Activated CD4-positive, alpha-beta T cell treated with anti-CD3 and anti-CD28 coated beads, Interleukin-2, amount 10 ng/mL, durations not matched to agents 7 days and 5 days (primary cell): ENCODE measurements at regions not wholly inside any gene's neighbourhood (a gene's known extent, or its start where the extent isn't known, plus 50 kb on each side); places are given as distances from the start of the nearest gene placed in this dataset.
"Not testable (repeated sequence)": the region's sequence is repeated elsewhere in the genome, so short reads cannot be mapped to it uniquely, and the experiment has no call there.

ENCODE experiments used
- CTCF ChIA-PET: fragments of 350-600 bp; sonication (Branson Sonifier 250); formaldehyde crosslinking; loops from one replicate; lab custom pipeline; 2021; ENCODE audit warnings: antibody characterized with exemption; lab: Charles Lee
- POLR2A ChIA-PET: fragments of 350-600 bp; sonication (Branson Sonifier 250); formaldehyde crosslinking; loops from one replicate; lab custom pipeline; 2021; ENCODE audit warnings: antibody characterized with exemption; lab: Charles Lee
- DNase-seq: peaks from one replicate; pipeline ENCODE4 v3.0.0-alpha.2; 2020
- H3K27ac Mint-ChIP-seq: one replicate; pipeline ENCODE4 v1.8.0; 2021; ENCODE audit warnings: mild to moderate bottlenecking, moderate library complexity, mixed read lengths
- H3K27me3 Mint-ChIP-seq: one replicate; pipeline ENCODE4 v1.8.0; 2021; ENCODE audit warnings: mixed read lengths
- H3K36me3 Mint-ChIP-seq: one replicate; pipeline ENCODE4 v1.8.0; 2021; ENCODE audit warnings: low read depth, mixed read lengths
- H3K4me1 Mint-ChIP-seq: one replicate; pipeline ENCODE4 v1.8.0; 2021; ENCODE audit warnings: mixed read lengths
- H3K4me3 Mint-ChIP-seq: one replicate; pipeline ENCODE4 v1.8.0; 2021; ENCODE audit warnings: mild to moderate bottlenecking, moderate library complexity, mixed read lengths
- H3K9me3 Mint-ChIP-seq: one replicate; pipeline ENCODE4 v1.8.0; 2021; ENCODE audit warnings: mixed read lengths

DNA sequence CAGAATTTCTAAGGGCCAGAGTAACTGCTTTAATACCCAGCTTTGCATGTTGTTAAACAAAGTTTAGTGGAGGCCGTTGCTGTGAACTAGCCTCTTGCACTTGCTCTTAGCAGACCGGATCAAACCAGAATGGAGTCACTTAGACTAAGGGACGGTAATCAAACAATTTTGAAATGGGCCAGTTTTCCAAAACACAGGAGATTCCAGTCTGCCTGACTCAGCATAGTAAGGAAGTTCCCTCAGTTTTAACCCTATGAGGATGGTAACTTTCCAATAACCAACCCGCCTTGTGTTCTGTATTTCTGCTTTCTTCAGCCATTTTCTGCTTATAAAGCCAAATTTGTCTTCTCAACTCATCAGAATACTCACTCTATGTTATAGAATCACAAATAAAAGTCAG is 77.2 kb upstream of the WDR72 start:
- CTCF ChIA-PET = no interaction called here
- no peak for DNase-seq
- POLR2A ChIA-PET = no interaction called here
- H3K27me3 Mint-ChIP-seq = no peaks in the 10 kb centered on the region
- H3K9me3 Mint-ChIP-seq = no peaks in the 10 kb centered on the region
- no peak overlapping the region for H3K4me3 Mint-ChIP-seq
- no peaks in the 10 kb centered on the region for H3K36me3 Mint-ChIP-seq
- H3K27ac Mint-ChIP-seq = no peak overlapping the region
- no peaks in the 10 kb centered on the region for H3K4me1 Mint-ChIP-seq

DNA sequence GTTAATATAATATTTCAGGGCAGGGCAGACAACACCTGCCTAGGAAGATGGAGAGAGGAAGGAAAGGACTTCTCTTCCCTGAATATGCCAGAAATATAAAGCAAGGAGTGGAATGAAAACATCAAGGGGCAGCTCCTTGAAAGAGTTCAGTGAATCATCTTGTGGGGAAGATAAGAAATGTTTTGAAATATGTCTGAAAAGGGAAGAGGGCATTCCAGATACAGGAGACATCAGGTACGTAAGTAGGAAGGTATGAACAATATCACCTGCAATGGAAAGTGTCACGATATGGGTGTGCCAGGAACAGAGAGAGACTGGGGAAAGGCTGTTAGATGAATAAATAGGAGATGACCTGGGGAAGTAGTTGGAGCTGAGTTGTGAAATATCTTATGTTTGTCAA is 75.8 kb upstream of the WDR72 start:
- ChIA-PET CTCF (no interaction called here), POLR2A (no interaction called here)
- H3K27ac Mint-ChIP-seq = no peak overlapping the region
- no peaks in the 10 kb centered on the region for H3K4me1 Mint-ChIP-seq
- no peak for DNase-seq
- no peaks in the 10 kb centered on the region for H3K9me3 Mint-ChIP-seq
- H3K4me3 Mint-ChIP-seq = no peak overlapping the region
- H3K27me3 Mint-ChIP-seq = no peaks in the 10 kb centered on the region
- no peaks in the 10 kb centered on the region for H3K36me3 Mint-ChIP-seq

DNA sequence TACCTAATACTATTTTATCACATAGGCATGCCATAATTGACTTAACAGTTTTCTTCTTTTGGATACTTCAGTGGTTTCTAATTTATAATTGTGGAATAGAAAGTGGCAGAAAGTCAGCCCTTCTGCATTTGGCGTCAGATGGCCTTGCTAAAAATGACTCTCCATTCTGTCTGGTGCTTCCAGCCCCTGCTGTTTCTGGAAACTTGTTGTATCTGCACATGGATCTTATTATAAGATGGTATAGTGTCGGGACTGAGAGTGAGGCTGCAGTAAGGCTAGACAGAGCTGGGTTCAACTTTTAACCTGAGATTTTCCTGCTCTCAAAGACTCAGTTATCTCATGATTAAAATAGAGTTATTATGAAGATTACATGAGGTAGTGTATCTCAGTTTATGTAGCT is 74.8 kb upstream of the WDR72 start:
- no peak for DNase-seq
- Mint-ChIP-seq H3K27ac (no peak overlapping the region), H3K4me3 (no peak overlapping the region), H3K27me3 (no peaks in the 10 kb centered on the region), H3K4me1 (no peaks in the 10 kb centered on the region), H3K36me3 (no peaks in the 10 kb centered on the region), H3K9me3 (no peaks in the 10 kb centered on the region)
- POLR2A ChIA-PET = no interaction called here
- CTCF ChIA-PET = no interaction called here

DNA sequence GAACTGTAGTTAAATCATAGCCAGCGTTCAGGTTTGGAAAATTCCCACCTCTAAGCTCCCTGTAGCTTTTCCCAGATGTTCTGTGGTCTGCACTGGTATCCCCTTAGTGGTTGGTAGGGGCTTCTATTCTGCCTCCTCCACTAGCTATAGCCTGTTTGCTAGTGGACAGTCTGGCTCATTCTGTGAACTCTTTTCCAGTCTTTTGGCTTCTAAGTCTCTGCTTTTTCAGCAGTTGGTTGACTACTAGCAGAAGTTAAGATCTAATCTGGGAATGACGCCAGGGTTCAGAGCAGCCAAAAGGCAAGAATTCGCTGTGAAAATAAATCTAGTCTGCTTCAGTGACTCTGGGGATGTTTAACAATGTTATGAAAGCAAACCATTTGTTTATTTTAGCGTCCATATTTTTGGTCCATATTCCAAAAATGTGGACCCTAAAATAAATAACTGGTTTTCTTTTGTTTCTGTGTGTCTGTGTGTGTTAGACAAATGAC is 73.7 kb upstream of the WDR72 start:
- DNase-seq = no peak
- no peak overlapping the region for H3K27ac Mint-ChIP-seq
- no peaks in the 10 kb centered on the region for H3K36me3 Mint-ChIP-seq
- H3K27me3 Mint-ChIP-seq = no peaks in the 10 kb centered on the region
- CTCF ChIA-PET = no interaction called here
- H3K9me3 Mint-ChIP-seq = no peaks in the 10 kb centered on the region
- H3K4me1 Mint-ChIP-seq = no peaks in the 10 kb centered on the region
- POLR2A ChIA-PET = no interaction called here
- H3K4me3 Mint-ChIP-seq = no peak overlapping the region

DNA sequence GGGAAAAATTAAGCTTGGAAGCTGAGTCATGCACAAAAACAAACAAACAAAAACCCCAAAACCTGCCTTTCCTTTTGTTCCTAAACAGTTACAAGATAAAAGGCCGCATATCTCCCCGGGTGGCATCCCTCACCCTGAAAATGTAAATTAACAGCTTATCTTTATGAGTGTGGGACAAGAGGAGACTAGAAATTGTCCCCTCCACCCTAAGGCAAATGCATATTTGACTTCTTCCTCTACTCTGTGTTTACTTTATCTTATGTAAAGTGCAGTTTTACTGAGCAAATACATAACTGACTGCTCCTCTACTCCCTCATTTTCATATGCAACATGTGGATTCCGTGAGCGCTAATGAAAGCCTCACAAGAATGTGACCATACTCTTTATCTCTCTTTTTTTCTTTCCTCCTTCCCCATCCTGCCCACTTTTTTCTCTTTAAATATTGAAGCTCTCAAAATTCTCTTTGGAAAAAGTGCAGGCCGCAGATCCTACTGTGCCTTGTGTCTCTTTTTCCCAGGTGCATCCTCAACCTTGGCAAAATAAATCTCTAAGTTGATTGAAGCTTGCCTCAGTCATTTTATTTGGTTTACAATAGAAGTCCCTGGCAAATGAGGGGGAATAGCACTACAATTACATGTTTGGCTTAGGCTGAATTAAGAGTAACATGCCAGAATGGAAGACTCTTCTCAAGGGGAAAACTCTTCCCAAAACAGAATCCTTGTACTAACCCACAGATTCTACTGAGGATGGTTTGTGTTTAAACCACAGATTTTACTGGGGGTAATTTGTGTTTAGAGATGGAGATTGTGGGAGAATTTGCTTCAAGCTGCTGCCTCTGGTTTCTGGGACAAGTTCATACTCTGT is 72.7 kb upstream of the WDR72 start:
- H3K9me3 Mint-ChIP-seq = no peaks in the 10 kb centered on the region

DNA sequence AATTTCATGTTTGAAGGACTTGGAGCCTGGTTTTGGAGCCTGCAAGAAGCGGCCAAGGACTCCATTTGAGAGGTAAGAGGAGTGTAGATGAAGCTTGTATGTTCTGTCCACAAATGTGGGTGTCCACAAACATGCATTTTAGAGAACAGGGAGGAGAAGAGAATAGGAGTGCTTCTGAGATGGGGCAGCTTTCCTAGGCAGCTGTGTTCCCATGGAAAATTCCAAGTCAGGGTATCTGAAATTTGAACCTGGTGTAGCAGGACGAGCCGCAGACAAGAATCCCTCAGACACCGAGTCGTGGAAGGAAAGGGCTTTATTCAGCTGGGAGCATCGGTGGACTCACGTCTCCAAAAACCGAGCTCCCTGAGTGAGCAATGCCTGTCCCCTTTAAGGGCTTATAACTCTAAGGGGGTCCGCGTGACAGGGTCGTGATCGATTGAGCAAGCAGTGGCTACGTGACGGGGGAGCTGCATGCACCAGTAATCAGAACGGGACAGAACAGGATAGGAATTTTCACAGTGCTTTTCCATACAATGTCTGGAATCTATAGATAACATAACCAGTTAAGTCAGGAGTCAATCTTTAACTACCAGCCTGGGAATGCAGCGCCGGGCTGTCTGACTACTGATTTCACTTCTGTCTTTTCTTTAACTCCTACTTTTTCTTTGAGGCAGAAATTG is 71.4 kb upstream of the WDR72 start:
- ChIA-PET CTCF (no interaction called here), POLR2A (no interaction called here)
- DNase-seq = no peak
- Mint-ChIP-seq H3K27ac (no peak overlapping the region), H3K4me3 (no peak overlapping the region), H3K36me3 (no peaks in the 10 kb centered on the region), H3K4me1 (no peaks in the 10 kb centered on the region), H3K27me3 (no peaks in the 10 kb centered on the region), H3K9me3 (peaks cover 2% of the 10 kb centered on the region)

More for the DNA sequence above, 72.7 kb upstream of the WDR72 start:
- H3K27ac Mint-ChIP-seq = no peak overlapping the region
- no peaks in the 10 kb centered on the region for H3K4me1 Mint-ChIP-seq
- no peaks in the 10 kb centered on the region for H3K36me3 Mint-ChIP-seq
- POLR2A ChIA-PET = no interaction called here
- no peak for DNase-seq
- no peaks in the 10 kb centered on the region for H3K27me3 Mint-ChIP-seq
- no peak overlapping the region for H3K4me3 Mint-ChIP-seq
- CTCF ChIA-PET = no interaction called here

DNA sequence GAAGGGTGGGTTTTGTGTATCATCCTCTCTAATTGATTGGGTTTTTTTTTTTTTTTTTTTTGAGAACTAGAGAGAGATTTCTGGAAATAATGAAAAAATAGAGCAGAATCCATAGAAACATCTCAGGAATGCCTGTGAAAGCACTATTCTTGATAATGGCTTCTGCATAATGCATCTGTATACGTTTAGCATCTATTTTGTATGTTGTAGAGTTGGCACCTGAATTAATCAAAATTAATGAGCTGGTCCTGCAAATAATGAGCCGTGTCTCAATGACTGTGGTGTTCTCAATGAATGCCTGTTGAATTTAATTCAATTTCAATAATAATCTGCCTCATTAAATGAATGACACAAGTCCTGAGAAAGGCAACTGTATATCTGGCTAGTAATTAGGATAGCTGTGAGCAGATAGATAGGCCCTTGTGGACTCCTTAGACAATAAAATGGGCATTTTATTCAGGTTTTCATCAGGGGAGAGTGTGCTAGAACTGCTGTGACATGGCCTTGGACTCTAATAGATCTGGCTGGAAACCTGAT is 70.5 kb upstream of the WDR72 start:
- H3K27ac Mint-ChIP-seq = no peak overlapping the region
- H3K4me1 Mint-ChIP-seq = no peaks in the 10 kb centered on the region
- H3K36me3 Mint-ChIP-seq = no peaks in the 10 kb centered on the region
- no peaks in the 10 kb centered on the region for H3K27me3 Mint-ChIP-seq
- ChIA-PET CTCF (no interaction called here), POLR2A (no interaction called here)
- H3K9me3 Mint-ChIP-seq = peaks cover 4% of the 10 kb centered on the region
- no peak overlapping the region for H3K4me3 Mint-ChIP-seq
- no peak for DNase-seq

DNA sequence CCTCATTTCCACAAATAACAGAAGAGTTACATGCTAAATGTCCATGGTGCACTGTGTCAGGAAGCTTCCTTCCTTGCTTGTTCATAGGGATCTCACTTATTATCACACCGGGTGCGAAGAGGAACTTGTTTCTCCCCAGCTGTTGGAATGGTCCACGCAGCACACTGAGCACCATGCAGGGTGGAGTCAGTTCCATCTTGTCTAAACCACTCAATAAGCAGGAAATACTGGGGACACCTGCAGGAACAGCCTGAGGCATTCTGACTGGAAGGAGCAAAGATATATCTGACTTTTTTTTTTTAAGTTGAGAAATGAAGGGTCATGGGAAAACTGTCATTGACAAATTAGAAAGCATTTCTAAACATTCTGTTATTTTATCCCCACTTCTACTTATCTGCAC is 70.0 kb upstream of the WDR72 start:
- H3K9me3 Mint-ChIP-seq = peaks cover 6% of the 10 kb centered on the region
- CTCF ChIA-PET = no interaction called here
- POLR2A ChIA-PET = no interaction called here
- no peak overlapping the region for H3K27ac Mint-ChIP-seq
- H3K4me1 Mint-ChIP-seq = no peaks in the 10 kb centered on the region
- H3K36me3 Mint-ChIP-seq = no peaks in the 10 kb centered on the region
- no peak for DNase-seq
- H3K27me3 Mint-ChIP-seq = no peaks in the 10 kb centered on the region
- no peak overlapping the region for H3K4me3 Mint-ChIP-seq

DNA sequence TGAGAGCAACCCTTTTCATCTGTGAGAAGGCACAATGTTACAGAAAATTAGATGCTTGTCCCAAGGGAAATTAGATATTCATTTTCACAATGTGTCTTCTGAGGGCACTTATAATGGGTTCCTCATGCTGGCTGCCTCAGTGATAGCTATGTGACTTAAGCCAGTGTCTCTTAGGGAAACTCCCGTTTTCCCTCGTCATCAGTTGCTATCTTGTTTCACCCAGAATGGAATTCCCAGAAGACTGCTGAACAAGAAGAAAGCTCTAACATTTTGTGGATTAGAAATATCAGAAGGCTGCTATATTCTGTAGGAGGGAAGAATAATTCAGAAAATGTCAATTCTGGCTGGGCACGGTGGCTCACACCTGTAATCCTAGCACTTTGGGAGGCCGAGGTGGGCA is 67.9 kb upstream of the WDR72 start:
- H3K4me3 Mint-ChIP-seq = no peak overlapping the region
- no peaks in the 10 kb centered on the region for H3K27me3 Mint-ChIP-seq
- no peak for DNase-seq
- ChIA-PET POLR2A (no interaction called here), CTCF (no interaction called here)
- H3K36me3 Mint-ChIP-seq = no peaks in the 10 kb centered on the region
- no peaks in the 10 kb centered on the region for H3K4me1 Mint-ChIP-seq
- peaks cover 8% of the 10 kb centered on the region for H3K9me3 Mint-ChIP-seq
- H3K27ac Mint-ChIP-seq = no peak overlapping the region

DNA sequence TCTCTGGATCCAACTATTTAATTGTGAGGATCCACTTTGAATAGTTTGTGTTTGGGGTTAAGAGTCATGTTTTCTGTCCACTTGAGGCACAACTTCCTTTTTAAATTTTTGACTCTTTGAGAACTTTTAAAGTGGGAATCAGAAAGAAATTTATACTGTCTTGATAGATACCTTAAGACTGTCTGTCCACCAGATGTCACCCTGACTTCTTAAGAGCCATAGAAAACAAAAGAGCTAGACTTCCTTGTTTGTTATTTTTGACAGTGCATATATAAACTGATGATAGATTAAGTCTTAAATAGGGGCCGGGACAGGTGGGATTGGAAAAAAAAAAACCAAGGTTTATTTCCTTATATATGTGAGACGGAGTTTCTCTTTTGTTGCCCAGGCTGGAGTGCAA is 52.1 kb upstream of the WDR72 start:
- no peak for DNase-seq
- Mint-ChIP-seq H3K36me3 (no peaks in the 10 kb centered on the region), H3K4me1 (peaks cover 3% of the 10 kb centered on the region), H3K27me3 (no peaks in the 10 kb centered on the region), H3K27ac (no peak overlapping the region), H3K9me3 (no peaks in the 10 kb centered on the region), H3K4me3 (no peak overlapping the region)
- POLR2A ChIA-PET = no interaction called here
- CTCF ChIA-PET = no interaction called here

DNA sequence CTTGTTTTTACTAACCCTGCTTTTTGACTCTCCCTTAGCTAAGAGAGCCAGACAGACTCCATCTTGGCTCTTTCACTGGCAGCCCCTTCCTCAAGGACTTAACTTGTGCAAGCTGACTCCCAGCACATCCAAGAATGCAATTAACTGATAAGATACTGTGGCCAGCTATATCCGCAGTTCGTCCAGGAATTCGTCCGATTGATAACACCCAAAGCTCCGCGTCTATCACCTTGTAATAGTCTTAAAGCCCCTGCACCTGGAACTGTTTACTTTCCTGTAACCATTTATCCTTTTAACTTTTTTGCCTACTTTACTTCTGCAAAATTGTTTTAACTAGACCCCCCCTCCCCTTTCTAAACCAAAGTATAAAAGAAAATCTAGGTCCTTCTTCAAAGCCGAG is 50.8 kb upstream of the WDR72 start:
- H3K36me3 Mint-ChIP-seq, POLR2A ChIA-PET, H3K27ac Mint-ChIP-seq, H3K9me3 Mint-ChIP-seq, CTCF ChIA-PET, H3K4me3 Mint-ChIP-seq, DNase-seq, H3K4me1 Mint-ChIP-seq, H3K27me3 Mint-ChIP-seq: not testable (repeated sequence)
